Adrenal gland (tissue), 5 donors: ENCODE measurements at regions not wholly inside any gene's neighbourhood (a gene's known extent, or its start where the extent isn't known, plus 50 kb on each side); places are given as distances from the start of the nearest gene placed in this dataset.

Experiments used
- CTCF ChIP-seq, 6 experiments: fragments of 450-650 bp in 4 of 6; fragments of 200-600 bp in 2 of 6; sonication (generic) in 1 of 6; IDR thresholded peaks; 1 replicate in 5 of 6; 2 replicates in 1 of 6; pipeline versions ENCODE4 v1.5.1 to v1.8.0; 2016 to 2021; ENCODE audit warnings: antibody characterized with exemption in 6 of 6, mild to moderate bottlenecking in 2 of 6, moderate library complexity in 1 of 6
- POLR2A ChIP-seq, 2 donors: fragments of 450-650 bp; IDR thresholded peaks; one replicate each; pipeline ENCODE4 v1.6.1; 2017; ENCODE audit warnings: antibody characterized with exemption in 2 of 2, mild to moderate bottlenecking in 2 of 2, moderate library complexity in 1 of 2
- donor health status: DM: no; HTN: no; CAD: no.

DNA sequence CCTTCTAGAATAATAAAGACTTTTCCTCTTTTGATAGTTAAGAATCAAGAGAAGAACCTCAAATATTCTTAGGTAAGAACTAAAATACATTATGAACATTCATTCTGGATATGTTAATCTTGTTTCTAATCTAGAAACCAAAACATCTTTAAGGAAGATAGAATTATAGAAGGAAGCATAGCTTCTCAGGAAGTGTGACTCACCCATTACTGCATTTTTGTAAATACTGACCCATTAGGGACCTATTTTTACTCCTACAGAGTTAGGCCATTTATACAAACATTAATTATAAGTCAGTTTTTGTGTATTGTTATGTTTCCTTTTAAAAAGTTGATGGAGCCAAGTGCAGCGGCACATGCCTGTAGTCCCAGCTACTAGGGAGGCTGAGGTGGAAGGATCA, 147.1 kb downstream of the NUFIP1 start:
- TF ChIP-seq POLR2A (IDR thresholded peaks at IDR 0.05) (no peak), CTCF (IDR thresholded peaks at IDR 0.05) (no peak)
